Mesenteric fat pad (tissue), 1 donor: ENCODE measurements at regions not wholly inside any gene's neighbourhood (a gene's known extent, or its start where the extent isn't known, plus 50 kb on each side); places are given as distances from the start of the nearest gene placed in this dataset.
"Not testable (repeated sequence)": the region's sequence is repeated elsewhere in the genome, so short reads cannot be mapped to it uniquely, and the experiment has no call there.

Experiments
- DNase-seq: peaks from one replicate; pipeline ENCODE4 v3.0.0-alpha.2; 2020; ENCODE audit warnings: low spot score
- donor health status: DM: yes; HTN: yes; CAD: no.

DNA sequence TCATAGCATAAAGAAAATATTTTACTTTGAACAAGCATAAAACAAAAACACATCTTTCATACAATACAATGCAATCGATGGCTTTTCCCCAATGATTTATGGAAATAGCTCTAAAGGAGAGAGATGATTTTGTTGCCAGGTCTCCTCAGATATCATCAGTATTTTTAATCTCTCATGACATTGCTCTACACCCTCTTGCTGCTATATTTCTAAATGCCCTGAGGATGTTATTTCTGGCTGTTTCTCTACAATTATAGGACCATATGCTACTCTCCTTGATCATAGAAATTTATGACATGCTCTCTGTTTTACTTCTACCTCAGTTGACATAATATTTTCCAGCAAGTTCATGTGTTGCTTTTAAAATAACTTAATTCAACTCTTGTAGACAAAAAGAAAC is 654.9 kb upstream of the GBE1 start:
- no peak for DNase-seq

DNA sequence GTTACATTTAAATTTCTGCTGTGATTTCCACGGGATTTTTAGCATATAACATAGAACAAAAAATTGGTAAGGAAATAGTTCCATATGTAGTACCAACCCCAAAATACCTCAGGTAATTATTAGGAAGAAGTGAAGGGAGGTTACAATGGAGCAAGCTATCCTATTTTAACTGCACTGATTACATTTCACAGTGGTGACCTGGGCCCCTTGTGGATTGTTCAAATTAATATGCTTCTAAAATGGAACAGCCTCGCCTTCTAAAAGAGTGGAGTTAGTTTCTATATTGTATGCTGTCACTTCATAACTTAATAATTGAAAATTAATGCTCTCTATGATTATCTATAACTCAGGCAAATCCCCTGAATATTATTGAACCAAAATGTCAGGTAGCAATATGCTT is 651.7 kb upstream of the GBE1 start:
- DNase-seq, result no peak

DNA sequence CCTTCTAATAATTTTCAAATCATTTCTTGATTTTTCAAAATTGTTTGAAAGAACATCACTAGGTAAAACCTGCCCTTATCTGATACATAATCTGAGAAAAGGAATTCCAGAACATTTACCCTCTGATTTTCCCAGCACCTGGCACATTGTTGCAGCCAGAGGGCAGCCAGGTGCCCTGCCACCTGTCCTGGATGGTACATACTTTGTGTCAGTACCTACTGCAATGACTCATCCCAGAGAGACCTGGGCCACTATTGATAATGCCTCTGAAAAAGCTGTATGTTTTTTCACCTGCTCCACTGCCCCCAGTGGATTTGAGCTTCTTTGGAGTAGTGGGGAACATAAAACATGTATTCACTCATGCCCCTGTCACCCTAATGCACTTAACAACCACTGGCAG is 648.9 kb upstream of the GBE1 start:
- no peak for DNase-seq

DNA sequence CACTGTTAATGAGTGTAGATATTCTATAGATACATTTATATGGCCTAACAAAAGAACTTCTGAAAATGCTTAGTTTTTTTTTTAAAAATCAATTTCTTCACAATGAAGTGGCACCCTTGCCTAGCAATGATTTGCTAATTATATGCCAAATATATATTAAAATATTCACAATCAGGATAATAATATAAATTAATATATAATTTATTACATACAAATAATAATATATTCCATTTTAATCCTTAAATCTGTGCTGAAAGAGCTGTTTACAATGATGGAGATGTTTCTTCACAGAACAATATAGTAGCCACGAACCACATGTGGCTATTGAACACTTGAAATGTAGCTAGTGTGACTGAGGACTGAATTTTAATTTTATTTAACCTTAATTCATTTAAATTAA is 648.4 kb upstream of the GBE1 start:
- no peak for DNase-seq

DNA sequence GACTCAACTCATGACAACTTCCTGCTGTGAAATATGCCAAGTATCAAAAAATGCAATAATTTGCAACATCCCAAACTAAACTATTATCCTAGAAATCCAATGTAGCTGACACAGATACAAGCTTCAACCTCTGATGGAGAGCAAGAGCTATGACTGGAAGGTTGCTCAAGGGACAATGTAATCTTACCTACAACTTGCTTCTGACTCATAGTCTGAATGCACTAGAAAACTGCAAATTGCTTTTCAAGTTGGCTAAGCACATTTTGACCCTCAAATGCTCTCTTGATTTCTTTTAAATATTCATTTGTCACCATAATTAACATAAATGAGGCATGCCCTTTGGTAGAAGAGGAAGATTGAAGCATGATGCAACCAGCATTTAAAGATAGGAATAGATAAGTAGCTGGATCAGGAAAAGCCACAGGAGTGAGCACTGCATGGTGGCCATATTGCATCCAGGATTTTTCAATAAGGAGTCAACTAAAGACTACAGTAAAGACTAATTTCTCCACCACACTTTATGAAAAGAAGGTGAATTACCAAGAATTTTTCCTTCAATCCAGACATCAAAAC is 630.8 kb upstream of the GBE1 start:
- no peak for DNase-seq

DNA sequence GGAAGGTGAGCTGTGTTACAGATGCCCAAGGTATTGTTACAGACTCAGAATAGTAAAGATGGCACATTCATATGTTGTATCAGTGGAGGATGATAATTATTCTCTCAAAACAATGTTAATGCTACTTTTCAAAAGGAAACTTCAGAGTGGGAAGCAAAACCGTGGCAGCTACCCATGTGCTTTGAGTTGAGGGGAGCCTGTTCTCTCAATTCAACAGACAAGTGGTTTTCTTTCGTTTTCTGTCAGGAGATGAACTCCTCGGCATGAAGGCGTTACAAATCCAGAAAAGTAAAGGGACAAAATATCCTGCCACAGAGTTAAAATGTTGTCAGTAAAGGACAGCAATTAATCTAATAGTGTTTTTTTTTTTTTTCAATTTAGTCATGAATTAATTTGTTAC is 629.4 kb upstream of the GBE1 start:
- DNase-seq, result no peak

DNA sequence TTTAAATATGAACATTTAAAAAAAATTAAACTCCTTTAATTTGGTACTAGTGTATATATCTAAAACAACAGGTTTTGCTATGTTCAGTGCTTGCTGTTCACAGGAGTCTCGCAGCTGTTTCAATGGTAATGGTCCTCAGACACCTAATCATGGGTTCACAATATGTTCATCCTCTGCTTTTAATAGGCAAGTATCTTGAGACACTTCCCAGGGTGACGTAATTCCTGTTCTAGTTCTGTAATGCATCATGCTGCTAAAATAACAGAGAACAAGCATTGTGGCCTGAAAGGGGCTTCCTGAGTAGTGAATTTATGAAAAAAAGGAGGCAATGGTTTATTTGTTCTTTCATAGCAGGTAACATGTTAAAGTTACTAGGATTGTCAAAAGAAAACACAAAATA is 625.2 kb upstream of the GBE1 start:
- DNase-seq, result no peak

DNA sequence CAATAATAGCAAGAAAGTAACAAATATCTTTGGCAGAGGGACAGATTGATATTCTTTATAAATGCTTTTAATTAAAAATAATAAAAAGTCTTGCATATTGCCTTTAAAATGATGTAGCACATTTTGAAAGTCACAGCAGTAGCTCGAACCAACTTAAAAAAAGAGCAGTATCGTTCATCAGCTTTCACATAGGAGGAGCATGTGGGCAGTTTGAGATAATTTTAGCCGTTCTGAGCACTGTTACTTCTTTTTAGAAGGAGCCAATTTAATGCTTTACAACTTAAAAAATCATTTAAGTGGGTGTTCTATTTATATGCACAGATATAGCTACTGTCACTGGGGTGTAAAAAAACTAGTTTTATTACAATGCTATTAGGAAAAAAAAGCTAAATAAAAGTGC is 622.7 kb upstream of the GBE1 start:
- DNase-seq, result no peak

DNA sequence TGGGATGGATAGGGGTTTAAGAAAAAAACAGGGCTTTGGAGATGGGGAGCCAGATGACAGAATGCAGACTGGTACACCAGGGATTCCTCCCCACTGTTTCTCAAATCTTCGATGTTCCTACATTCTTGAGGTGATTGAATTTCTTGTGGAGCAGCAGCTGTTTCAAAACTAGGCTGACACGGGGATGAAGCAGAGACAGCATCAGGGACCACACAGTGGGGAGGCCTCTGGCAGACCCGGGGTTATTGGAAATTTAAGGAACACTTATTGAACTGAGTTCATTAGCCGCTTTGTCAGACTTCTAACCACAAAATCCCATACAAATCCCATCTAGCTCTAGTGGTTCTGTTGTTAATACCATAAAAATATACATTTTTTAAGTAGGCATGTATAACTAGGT is 621.4 kb upstream of the GBE1 start:
- DNase-seq, result no peak

DNA sequence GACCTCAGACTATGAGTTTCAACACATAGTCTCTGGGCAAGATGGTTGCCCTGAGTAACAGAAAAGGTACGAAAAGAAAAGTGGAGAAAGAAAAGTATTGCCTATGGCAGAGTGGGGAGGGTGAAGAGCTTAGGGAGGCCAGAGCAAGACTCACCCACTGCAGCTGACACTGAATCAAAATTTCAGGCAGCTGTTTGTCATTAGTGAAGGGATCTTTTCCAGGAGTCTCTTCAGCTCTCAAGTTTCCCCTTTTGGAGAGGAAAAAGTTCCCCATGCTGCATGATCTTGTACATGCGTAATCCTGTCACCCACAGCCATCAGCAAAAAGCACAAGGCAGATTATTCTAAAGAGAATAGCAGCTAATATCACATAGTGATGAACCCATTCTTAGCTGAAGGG is 616.9 kb upstream of the GBE1 start:
- no peak for DNase-seq

DNA sequence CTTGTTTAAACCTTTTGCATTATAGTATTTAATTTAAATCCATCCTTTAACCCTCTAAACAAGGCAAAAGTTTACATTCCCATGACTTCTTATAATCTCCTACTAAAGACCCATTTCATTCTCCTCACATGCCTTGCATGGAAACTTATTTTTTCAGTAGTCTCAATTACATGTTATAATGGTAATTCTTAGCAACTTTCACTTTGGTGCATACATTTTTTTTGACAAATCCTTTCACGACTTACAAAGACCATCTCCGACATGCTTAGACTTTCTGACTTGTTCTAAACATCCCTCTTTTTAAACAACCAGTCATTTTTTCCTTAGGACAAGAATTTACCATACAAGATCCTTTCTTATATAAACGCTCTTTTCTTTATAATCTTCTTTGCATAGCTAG is 615.4 kb upstream of the GBE1 start:
- no peak for DNase-seq

DNA sequence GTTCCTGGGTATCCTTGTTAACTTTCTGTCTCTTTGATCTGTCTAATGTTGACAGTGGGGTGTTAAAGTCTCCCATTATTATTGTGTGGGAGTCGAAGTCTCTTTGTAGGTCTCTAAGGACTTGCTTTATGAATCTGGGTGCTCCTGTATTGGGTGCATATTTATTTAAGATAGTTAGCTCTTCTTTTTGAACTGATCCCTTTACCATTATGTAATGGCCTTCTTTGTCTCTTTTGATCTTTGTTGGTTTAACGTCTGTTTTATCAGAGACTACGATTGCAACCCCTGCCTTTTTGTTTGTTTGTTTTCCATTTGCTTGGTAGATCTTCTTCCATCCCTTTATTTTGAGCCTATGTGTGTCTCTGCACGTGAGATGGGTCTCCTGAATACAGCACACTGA is 612.4 kb upstream of the GBE1 start:
- DNase-seq, result not testable (repeated sequence)

DNA sequence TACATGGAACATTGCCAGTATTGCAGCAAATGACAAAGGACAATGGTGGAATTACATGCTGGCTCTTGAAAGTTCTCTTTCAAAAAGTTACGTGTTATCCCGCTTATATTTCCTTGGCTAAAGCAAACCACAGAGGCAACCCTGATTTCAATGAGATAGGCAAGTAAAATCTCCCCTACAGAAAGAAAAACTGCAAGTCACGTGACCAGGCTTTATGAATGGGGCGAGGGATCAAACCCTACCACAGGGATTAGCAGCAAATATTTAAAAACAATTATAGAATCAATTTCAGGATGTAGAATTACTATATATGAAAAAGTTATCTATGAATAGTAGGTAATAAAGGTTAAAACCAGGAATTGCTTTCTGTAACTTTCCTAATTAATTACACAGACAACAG is 603.4 kb upstream of the GBE1 start:
- DNase-seq, result no peak

DNA sequence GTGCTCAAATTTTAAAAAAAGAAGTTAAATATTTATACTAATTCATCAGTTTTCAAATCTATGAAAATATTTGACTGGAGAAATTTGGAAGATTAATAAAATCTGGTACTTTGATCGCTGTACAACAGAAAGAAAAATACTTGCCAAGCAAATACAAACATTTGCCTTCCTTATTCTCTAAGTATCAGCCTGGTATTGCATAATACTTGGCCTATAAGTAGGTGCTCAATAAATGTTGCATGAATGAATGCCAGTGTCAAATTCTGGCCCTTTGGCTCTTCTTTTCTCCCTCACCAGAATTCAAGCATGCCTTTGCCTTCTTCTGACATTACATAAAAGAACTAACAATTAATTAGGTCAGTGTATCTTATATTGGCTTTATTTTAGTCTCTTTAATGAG is 601.7 kb upstream of the GBE1 start:
- DNase-seq, result no peak

DNA sequence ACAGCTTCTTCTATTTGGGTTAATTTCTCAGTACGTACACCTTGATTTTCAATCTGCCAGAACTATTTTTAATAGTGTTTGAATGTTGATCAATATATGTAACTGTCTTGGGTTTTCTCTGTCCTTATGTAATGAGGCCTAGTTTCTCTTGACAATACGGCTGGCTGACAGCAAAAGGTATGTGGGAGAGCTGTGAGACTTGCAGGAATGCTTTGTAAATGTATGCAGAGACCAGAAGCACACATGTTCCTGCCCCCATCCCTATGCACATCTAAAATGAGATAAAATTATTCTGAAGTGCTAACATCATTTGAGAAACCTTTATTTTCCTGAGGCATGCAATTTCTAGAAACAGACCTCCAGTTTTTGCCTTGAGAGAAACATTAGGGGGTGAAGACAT is 593.8 kb upstream of the GBE1 start:
- DNase-seq, result no peak

DNA sequence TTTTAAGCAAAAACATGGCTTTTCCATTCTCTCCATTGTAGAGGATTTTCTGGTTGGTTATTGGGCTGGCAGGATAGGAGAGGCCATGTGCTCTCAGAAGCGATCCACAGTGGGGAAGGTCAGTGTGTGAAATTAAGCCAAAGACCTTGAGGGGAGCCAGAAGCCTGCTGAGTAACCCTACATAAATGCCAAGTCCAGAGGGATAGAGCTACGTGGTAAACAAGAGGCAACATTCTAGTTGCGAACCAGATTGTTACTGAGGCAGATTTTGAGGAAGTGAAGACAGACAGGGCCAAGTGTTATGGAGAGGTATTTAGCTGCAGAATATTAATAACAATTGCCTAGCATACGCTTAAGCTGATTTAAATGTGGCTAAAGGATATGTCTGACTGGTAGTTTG is 592.8 kb upstream of the GBE1 start:
- DNase-seq, result no peak

DNA sequence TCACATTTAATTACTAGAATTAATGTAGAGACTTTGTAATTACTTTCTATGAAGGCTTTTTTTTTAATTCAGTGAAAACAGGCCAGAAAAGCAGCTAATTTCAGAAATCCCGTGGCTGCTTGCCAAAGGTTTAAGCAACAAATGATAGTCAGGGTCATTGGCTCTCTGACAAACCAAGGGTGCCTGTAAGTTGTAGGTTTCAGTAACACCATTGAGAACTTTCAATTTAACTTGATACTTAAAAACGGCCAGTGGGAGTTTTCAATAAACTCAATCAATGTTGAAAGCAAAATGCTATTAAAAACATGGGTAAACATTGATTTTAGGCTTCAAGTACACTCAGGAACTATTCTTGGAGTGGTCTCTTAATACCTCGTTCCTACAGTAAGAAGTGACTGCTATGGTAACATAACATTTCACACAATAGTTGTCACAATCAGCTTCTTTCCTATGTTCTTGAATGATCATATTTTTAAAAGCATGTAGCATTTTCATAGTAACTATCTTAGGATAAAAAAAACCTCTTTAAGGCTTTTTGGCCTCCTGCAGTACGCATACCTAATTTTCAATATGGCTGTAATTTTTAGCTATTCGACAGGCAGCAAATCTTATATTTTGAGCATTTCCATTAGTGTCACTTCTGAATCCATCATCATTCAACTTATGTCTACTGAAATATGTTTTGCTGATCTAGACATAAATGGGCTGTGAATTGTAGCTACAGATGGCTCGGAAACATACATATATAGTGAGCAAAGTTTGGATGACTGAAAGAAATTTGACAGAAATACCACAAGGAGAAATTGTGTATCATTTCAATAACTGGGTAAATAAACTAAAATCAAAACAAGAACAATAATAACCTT is 592.1 kb upstream of the GBE1 start:
- DNase-seq, result no peak

DNA sequence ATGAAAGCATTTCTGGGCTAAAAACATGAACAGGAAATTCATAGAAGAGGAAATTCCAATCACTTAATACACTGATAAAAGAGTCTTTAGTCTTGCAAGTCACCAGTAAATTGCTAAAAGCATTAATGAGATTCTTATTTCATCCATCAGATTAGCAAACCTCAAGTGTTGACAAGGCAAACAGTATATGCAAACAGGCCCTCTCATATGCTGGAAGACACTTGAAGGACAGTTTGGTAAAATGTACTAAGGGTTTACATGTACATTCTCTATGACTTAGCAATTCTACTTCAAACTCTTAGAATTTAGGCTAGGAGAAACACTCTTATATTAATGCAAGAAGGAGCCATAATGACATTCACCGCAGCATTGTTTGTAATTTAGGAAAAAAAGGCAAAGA is 586.1 kb upstream of the GBE1 start:
- no peak for DNase-seq

DNA sequence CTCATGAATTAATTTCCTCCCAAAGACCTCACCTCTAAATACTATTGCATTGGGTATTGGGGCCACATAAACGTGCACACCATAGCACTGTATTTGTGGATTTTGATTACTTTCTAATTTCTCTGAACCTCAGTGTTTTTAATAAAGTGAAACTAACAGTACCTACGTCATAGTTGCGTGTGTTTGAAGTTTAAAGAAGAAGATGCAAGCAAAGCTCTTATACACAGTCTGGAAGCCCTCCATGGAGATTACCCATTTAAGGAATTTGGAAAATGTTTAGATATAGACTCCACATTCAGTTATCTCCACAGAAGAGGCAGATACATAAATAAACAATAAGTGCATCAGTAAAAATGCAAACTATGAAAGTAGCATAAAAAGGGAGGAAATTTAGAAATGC is 581.1 kb upstream of the GBE1 start:
- no peak for DNase-seq

DNA sequence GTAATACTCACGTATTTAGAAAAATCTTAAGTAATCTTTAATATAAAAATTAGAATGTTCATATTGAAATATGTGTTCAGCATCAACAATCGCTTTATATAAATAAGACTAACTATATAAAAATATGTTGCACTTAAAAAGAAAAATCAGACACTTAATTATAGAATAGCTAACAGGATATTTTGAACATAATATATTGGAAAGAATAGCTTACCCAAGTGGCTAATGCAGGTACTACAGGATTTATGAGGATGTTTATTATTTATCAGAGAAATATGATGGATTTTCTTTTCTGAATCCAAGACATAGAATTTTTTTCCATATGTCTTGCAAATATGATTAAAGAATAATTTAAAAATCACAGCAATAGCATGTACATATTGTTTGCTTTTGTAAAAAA is 567.9 kb upstream of the GBE1 start:
- no peak for DNase-seq

DNA sequence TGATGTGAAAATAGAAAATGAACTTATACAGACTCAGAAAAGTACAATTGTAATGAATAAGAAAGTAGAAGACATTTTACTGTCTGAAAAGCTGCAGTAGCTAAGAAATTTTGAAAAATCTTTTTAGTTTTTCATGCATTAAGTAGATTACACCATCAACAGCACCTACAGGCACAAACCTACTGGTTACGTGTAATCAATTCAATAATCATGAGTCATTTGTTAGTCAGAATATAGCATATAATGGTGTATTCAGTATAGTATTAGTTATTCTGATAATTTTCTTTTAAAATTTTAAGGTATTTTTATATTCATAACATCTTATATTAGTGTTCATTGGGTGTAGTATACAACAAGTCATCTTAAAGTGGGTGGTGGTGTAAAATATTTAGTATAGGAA is 550.5 kb upstream of the GBE1 start:
- no peak for DNase-seq

DNA sequence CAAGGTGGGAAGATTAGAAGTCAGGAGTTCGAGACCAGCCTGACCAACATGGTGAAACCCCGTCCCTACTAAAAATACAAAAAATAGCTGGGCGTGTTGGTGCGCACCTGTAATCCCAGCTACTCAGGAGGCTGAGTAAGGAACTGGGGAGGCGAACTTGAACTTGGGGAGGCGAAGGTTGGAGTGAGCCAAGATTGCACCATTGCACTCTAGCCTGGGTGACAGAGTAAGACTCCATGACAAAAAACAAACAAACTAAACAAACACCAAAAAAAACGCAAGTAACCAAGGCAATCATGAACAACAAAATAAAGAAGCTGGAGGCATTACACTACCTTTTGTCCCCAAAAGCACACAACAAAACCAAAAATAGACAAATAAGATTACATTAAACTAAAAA is 547.3 kb upstream of the GBE1 start:
- DNase-seq, result no peak

DNA sequence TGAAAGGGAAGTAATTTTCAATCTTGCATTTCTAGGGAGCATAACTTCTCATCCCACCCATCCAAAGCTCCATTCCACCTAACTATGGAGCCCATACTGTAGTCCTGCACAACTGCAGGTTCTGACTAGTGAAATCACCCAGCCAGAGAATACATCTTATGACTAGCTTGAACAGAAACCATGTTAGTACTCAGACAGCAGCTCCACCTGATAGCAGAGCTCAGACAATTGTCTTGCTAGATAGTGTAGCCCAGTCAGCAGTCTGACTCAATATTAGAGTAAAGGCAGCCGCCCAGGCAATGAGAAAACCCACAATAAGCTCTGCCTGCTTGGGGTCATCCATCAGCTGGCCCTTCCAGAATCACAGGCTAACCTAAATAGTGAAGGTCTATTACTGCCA is 544.7 kb upstream of the GBE1 start:
- DNase-seq, result no peak
